GM18520 (cell line): ENCODE measurements at regions not wholly inside any gene's neighbourhood (a gene's known extent, or its start where the extent isn't known, plus 50 kb on each side); places are given as distances from the start of the nearest gene placed in this dataset.

ENCODE experiments used
- ATAC-seq: cut with Tn5 transposase; IDR thresholded peaks from one replicate; pipeline ENCODE4 v1.9.1; 2021; ENCODE audit not compliant: unreplicated experiment

DNA sequence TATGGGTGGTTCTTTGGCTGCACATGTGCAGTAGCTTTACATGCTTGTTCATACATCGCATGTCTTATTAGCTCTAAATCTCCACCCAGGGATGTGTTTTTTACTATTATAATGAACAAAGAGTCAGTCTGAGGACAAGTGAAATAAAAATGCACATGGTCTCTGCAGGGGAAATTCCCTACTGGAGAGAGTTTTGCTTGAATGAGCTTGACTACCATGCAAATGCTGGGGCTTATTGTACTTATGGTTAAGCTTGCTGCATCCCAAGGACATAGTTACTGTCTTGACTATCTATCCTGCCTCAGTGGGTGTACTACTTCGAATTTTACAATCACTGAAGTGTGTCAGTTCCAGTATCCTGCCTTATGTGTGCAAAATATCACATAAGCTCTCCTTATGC, 362.7 kb downstream of the TDRD15 start:
- ATAC-seq, result peak; percentile 38

DNA sequence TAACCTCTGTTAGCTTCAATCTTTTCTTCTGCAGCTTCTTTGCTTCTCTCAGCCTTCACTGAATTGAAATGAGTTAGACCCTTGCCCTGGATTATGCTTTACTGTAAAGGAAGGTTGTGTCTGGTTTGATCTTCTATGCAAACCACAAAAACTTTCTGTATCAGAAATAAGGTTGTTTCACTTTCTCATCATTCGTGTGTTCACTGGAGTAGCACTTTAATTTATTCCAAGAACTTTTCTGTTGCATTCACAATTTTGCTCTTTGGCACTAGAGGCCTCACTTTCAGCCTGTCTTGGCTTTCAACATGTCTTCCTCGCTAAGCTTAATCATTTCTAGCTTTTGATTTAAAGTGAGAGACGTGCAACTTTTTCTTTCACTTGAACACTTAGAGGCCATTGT, 365.3 kb downstream of the TDRD15 start:
- peak; percentile 42 for ATAC-seq

DNA sequence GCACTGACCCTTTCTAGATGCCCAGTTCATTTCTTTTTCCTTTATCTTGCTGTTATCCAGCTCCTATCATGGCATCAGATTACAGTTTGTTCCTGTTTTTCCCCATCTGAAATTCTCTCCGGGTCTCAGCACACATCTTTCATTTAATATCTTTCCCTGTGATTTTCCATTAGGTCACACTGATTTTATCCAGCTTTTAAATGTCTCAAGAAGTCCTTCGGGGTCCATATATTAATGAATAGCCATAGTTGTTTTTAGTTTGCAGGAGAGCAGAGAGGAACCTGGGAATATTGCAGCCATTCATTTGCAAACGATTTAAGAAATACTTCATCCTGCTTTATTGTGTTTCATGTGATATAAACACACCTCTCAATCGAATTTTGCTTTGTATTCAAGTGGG, 374.2 kb downstream of the TDRD15 start:
- ATAC-seq, result no peak

DNA sequence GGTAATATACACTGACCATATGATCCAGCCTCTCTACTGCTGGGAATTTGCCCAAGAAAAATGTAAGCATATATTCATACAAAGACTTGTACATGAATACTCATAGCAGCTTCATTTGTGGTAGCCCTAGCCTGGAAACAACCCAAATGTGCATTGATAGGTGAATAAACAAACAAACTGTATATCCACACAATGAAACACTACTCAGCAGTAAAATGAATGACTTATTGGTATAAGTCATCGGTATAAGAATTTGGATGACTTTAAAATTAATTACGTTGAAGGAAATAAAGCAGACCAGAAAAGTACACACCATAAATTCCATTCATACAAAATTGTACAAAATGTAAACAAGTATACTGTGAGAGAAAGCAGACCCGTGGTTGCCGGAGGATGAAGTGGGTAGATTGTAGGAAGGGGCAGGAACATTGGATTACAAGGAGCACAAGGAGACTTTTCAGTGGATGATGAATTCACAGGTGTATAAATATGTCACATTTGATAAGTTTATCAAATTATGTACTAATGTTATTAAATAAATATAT, 376.7 kb downstream of the TDRD15 start:
- ATAC-seq, result no peak

DNA sequence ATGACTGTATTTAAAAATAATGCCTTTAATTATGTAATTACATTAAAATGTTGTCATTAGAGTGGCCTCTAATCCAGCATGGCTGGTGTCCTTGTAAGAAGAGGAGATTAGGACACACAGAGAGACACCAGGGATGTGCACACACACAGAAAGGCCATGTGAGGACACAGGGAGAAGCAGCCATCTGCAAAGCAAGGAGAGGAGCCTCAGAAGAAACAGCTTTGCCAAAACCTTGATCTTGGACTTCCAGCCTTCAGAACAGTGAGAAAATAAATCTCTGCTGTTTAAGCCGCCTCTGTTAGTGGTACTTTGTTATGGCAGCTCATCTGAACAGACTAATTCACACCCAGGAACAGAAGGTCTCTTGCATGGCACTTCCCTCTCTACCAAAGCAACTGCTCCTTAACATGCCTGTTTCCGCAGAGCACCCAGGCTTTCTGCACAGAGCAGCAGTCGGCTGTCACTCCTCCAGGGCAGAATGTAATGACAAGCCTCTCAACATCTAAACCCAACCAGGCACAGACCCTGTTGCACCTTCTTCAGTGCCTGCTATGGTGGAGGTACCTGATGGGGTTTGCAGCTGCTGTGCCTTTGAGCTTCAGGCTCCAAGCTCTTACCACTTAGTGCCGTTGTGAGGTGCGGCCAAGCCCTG, 377.7 kb downstream of the TDRD15 start:
- ATAC-seq, result no peak

DNA sequence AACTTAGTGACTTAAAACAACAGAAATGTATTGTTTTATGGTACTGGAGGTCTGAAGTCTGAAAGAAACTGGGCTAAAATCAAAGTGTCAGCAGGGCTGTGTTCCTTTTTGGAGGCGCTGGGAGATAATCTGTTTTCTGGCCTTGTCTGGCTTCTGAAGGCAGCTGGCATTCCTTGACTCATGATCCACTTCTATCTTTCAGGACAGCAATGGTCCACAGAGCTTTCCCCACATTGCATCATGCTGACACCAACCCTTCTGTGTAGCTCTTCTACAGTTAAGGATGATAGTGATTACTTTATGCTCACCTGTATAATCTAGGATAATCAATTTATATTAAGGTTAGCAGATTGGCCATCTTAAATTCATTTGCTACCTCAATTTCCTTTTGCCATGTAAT, 392.1 kb downstream of the TDRD15 start:
- ATAC-seq, result no peak

DNA sequence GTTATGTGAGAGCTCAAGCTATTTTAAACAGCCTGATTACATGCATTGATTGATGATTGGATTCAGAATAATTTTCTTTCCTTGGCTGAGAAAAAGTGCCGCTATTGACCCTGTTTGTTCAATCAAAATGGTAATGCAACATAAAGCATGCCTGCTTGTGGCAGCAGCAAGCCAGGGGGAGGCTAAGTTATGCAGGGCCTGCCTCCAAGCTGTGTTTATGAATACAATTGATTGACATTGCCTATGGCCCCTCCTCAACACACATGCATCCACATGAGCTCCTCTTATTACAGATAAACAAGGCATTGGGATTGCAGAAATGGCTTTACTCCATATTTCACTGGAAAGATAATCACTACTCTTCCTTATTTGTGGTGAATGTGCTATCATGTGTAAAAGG, 395.6 kb downstream of the TDRD15 start:
- no peak for ATAC-seq

DNA sequence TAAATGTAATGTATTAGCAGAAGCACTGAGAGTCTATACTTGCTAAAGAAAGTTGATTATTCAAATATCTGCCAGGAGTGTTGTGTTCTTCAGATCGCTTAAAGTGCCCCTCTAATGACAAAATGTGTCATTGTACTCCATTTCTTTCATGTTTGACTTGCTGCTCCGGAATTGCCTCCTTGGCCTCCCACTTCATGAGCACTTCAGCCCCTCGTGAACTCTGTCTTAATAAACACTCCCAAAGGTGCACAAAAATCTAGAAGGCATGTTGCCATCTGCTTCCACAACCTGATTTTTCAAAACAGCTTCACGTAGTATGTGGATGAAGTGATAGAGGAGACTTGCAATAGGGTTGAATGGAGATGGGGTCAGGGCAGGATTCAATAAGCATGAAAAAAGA, 396.1 kb downstream of the TDRD15 start:
- no peak for ATAC-seq

DNA sequence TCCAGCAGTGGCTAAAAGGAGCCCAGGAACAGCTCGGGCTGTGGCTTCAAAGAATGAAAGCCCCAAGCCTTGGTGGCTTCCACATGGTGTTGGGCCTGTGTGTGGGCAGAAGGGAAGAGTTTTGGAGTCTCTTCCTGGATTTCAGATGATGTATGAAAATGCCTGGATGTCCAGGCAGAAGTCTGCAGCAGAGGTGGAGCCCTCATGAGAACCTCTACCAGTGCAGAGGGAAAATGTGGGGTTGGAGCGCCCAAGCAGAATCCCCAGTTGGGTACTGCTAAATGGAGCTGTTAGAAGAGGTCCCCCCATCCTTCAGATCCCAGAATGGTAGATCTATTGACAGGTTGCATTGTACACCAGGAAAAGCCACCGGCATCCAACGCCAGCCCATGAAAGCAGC, 412.1 kb downstream of the TDRD15 start:
- no peak for ATAC-seq

DNA sequence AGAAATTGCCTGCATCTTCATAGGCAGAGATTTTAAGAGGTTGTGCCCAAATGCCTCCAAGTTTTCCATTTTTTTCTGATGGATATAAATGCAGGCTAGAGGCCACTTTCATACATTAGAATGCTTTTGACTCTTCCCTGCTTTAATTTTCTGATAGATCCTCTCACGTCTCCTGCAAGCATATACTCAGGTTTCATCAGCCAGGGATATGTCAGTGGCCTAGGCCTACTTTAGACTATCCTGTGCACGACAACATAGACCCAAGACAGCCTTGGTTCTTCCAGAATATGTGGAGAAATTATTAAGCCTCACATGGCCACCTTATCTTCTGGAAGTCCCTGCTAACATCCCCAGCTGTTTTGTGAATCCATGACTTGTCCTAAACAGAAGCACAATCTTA, 415.9 kb downstream of the TDRD15 start:
- no peak for ATAC-seq

DNA sequence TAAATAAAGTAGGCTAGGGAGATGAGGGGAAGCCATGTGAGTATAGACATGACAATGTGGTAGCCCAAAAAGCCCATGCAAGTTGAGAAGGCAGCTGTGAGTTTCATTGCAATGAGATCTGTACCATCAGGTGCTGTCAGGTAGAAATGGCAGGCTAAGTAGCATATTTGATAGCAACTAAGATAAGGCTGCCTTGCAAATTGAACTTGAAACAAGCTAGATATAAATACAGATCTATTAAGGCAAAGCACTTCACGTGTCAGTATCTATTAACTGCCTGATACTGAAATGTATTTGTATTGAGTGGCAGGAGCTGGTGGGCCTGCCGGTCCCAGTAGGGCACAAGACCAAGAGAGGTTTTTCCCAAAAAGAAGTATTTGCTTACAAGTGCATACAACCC, 419.9 kb downstream of the TDRD15 start:
- no peak for ATAC-seq

DNA sequence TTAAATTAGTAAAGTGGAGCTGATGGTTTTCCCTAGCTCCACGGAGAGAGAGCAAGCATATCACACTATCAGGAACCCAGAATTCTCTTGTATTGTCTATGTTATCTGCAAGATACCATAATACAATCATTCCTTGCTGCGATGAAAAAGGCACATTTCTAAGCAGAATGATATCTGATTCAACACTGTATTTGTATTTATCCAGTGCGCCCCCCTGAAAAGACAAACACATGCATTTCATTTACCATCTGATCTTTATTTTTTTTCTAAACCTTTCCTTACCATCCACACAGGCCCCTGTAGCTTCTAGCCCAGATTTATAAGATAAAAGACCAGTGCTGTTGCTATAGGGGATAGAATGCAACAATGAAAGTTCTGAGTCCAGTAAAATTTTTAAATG, 420.6 kb downstream of the TDRD15 start:
- ATAC-seq, result no peak

DNA sequence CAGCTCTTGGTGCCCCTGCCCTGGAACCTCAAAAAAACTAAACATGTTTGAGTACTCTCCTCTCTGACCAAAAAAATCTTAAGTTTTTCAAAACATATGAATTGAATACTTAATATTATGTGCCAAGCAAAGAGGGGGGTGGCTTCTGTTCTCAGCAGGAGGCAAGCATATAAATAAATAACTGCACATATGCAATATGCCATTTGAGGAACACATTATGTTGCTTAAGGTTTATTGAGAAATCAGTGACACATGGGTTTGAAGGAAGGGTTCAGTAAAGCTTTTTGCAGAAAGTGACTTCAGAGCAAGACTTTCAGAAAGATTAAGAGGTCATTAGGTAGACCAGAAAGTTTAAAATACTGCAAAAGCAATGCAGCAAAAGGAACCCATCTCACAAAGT, 429.2 kb downstream of the TDRD15 start:
- ATAC-seq, result no peak

DNA sequence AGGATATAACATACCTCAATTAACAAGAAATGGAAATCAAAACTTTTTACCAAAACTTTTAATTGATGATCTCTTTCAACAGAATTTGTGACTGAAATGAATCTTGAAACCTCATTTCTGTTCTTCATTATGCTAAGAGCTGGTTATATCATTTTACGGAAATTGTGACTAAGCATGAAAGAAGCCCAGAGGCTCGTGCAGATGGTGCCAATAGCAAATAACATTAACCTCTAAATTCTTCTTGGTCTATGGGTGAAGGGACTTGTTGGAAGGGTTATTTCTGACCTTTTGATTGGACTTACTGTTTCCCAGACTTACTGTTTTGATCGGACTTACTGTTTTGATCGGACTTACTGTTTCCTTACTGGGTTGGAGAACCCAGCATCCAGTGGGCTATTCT, 435.6 kb downstream of the TDRD15 start:
- no peak for ATAC-seq

DNA sequence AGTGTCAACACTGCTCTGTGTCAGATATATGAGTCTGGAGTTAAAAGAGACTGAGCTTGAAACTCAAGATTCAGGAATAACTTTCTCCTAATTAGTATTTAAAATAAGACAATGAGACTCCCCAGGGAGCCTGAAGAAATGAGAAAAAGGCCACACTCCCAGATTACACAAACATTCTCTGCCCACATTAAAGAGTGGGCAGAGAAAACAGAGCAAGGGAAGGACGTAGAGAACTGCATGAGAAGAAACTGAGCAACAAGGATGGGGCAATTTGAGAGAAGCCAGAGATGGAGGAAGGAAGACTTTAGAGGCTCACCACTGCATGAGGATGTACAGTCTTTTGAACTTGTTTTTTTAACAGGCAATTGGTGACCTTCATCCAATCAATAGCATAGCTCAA, 438.2 kb downstream of the TDRD15 start:
- ATAC-seq, result no peak

DNA sequence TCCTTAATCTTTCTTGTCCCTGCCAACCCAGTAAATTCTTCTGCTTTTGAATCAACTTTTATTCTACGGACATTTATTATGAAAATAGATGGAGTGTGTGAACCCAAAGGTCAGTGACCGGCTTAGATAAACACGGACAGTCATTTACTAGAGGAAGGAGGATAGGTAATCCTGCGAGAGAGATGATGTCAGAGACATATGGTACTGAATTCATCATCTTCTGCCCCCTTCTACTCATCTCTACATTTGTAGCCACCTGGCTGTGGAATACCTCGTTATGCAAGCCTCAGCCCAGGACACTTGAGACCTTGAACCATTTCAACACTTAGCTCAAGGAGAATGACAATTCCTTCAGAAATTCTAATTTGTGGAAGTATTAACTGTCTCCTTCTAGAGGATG, 443.6 kb downstream of the TDRD15 start:
- ATAC-seq, result no peak

DNA sequence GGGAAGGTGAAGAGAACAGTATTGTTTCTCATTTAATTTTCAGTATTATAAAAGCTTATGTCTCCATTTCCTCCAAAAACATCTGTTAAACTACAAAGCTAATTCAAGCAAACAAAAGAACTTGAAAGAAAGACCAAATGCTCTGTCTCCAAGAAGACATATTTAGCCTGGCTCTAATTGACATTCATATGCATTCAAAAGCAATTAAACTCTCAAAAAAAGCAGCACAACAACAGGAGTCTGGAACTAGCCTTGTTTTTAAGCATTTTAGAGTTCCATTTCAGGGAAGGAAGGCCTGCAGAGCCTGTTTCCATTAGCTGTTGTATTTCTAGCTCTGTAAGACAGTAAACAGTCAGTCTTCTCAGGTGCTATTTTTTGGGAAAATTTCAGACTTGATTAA, 447.9 kb downstream of the TDRD15 start:
- no peak for ATAC-seq

DNA sequence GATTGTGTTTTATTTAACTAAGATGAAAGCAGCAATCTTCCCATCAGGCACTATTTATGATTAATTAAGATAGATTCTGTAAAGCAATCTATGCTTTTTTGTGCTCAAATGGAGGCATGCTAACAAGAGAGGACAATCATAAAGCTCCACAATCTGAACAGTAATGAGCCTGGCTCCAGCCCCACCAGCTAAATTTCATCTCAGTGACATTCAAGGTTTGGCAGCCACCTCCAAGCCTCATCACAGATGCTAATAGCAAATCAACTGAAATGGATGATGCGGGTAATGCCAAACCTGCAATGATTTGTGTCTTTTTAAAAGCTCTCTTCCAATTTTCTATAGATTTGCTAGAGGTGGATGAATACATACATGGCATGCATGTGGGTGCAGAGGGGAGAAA, 456.6 kb downstream of the TDRD15 start:
- ATAC-seq, result no peak

DNA sequence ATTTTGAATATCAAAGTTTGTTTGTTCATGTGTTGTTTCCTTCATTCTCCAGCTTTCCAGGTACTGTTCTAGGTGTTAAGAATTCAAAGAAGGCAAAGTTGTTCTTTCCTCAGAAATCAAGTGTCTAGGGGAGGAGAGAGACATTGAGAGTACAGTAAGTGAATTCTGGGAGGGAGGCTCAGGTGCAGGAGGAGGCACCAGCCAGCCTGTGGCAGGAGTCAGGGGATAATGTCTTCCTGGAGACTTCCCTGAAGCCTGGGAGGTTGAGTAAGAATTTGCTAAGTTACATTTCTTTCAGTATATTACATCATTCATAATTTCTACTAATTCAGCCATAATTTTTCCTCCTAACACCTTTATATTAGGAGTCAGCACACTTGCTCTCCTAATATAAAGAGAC, 462.1 kb downstream of the TDRD15 start:
- ATAC-seq, result no peak

DNA sequence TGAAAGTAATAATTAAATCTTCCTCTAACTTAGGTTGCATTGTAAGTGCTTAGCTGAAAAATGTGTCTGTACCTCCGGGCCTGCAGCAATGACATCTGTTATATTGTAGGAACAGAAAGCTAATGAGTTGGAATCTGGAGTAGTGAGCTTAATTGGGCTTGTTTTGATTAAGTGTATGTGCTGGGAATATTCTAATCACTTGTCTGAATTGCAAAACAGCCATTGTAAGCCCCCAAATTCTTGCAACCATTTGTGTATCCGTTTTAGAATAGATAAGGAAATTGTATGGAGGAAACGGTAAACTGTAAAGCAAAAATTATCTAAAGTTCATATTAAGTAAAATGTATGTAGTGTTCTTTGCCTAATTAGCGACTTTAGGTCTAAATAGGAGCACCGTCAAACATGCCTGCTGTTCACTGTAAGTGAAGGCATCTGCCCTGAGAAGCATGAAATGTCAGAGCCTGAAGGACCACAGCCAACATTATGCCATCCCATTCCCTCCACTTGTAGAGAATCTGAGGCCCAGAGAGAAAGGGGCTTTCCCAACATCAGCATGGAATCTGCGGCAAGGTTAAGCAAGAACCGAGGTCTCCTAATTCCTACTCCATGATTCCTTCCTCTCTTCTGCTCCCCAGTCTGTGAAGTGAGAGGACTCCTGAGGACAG, 466.4 kb downstream of the TDRD15 start:
- ATAC-seq, result no peak

DNA sequence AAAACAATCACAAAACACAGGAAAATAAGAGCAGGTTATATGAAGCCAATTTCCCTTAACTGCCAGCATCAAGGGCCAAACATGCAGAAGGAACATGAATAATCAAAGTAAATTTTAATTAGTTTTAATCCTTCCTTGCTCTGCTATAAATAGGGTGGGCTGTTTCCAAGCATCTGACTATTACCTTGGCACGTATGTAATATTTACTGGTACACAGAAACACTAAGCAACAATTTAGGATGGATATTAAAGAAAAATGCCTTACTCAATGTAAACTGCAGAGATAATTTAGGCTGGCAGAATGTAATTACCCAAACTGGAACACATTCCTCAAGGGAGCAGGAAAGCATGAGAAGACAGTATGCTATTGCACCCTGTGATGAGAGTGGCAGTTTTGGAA, 468.2 kb downstream of the TDRD15 start:
- no peak for ATAC-seq

DNA sequence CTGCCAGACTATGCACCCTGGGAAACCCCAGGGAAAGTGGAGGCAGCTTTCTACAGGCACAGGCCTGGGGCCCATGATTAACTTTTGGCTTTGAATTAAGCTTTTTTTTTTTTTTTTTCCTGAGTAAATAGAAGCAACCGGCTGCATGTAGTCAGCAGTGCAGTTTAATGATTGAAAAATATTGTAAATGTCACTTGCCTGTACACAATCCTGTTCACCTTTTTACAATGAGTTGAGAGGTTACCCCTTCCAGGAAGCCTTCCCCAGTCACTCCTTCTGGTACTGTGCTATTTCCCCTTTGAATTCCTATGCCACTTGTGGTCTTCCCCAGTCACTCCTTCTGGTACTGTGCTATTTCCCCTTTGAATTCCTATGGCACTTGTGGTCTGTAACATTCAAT, 475.6 kb downstream of the TDRD15 start:
- ATAC-seq, result no peak

DNA sequence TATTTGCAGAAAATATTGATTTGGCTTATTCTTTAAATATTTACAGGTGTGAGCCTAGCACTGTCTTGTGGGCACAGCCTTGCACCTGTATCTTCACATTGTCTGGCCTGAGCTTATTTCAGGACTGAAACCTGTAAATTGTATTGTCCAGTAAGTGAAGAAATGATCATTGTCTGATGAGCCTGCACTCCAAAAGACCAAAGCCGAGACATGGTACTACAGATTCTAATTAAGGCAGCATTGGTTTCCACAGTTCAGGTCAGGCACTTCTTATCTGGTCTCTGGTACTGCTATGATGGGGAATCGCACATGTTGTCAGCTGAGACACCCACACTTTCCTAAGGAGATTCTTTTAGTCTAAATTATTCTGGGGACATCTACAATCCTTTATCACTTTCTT, 479.0 kb downstream of the TDRD15 start:
- no peak for ATAC-seq
